Pancreas (tissue), 10 donors: ENCODE measurements at regions not wholly inside any gene's neighbourhood (a gene's known extent, or its start where the extent isn't known, plus 50 kb on each side); places are given as distances from the start of the nearest gene placed in this dataset.

Experiments used
- ATAC-seq, 4 donors: fragments of 200-7000 bp; cut with Tn5 transposase; one replicate each; pipeline versions ENCODE4 v1.8.0 to v1.9.1; 2020; ENCODE audit warnings: mild to moderate bottlenecking in 4 of 4, moderate library complexity in 4 of 4
- DNase-seq, 6 donors: peaks; one replicate each; pipeline ENCODE4 v3.0.0-alpha.2; 2020
- FAIRE-seq: peaks from 2 replicates; lab custom pipeline; 2012; peaks lifted over from hg19 to GRCh38; lab: Jason Lieb, UNC
- H3K27ac ChIP-seq, 4 donors: fragments of 200-600 bp; sonication (generic); 1 replicate in 3 of 4; 2 replicates in 1 of 4; pipeline versions ENCODE4 v1.5.0 to v1.8.0; 2020
- H3K27me3 ChIP-seq, 4 donors: fragments of 200-600 bp; one replicate each; pipeline ENCODE4 v1.8.0; 2021
- H3K36me3 ChIP-seq, 3 donors: fragments of 200-600 bp; sonication (generic) in 1 of 3; one replicate each; pipeline versions ENCODE4 v1.5.0 to v1.8.0; 2020 to 2021
- H3K4me1 ChIP-seq, 3 donors: fragments of 200-600 bp; one replicate each; pipeline ENCODE4 v1.8.0; 2021
- H3K4me3 ChIP-seq, 4 donors: fragments of 200-600 bp; sonication (generic) in 2 of 4; one replicate each; pipeline versions ENCODE4 v1.5.0 to v1.8.0; 2020 to 2021
- H3K9me3 ChIP-seq, 4 donors: fragments of 200-600 bp; one replicate each; pipeline ENCODE4 v1.8.0; 2021
- WGBS, 2 donors: extraction: QIAGEN DNeasy Blood & Tissue Kit; methylation state at CpG; one replicate each; pipeline ENCODE4 v1.1.7; 2013; 5-methylcytosine and 5-hydroxymethylcytosine counted together
- intact Hi-C, 3 donors: fragments of 100-400 bp; cut with DNase I; formaldehyde crosslinking; loops; one replicate each; pipeline versions ENCODE4 v1.11.1 to v1.14.2; 2022
- TF ChIP-seq, protein P1 (sequence below), 4 donors: fragments of 200-600 bp; sonication (generic) in 3 of 4; IDR thresholded peaks; one replicate each; pipeline versions ENCODE4 v1.5.0 to v1.8.0; 2021; ENCODE audit warnings: antibody characterized with exemption in 4 of 4
- donor health status: healthy with polysubstance abuse.
- donor health status: DM: no; HTN: no; CAD: no; lungs with moderate emphysema.
- donor health status: DM: no; HTN: no; CAD: no.
- donor health status: control.
- donor health status: control.
- donor health status: Bipolar disorder and iron deficiency.
- donor health status: DM: yes; HTN: yes; CAD: no.
- donor health status: DM: no; HTN: no; CAD: no.
- donor health status: DM: no; HTN: no; CAD: no.
- donor health status: DM: yes; HTN: yes; CAD: no.

DNA sequence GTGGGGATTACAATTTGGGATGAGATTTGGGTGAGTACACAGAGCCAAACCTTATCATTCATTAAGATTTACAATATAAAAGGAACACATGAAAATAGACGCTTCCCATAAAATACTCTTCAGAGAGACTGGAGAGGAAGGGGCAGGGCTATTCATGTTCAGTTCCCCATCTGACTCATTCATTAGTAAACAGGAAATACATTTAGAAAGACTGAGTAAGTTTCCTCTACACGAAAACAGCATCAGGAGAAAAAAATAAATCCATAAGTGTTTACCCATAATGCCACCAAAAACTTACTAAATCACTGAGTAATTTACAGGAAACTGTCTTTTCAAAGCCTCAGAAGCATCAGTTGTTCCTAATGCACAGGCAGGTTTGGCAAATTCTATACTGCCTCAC lies 255.4 kb upstream of the CXorf51A start:
- Histone ChIP-seq H3K4me3 (no peak overlapping the region), H3K4me1 (no peaks in the 10 kb centered on the region), H3K27me3 (peaks cover 0 to 3% (median 0%) of the 10 kb centered on the region in 4 donors), H3K9me3 (no peaks in the 10 kb centered on the region), H3K27ac (no peak overlapping the region), H3K36me3 (no peaks in the 10 kb centered on the region)
- TF ChIP-seq, protein P1, sequence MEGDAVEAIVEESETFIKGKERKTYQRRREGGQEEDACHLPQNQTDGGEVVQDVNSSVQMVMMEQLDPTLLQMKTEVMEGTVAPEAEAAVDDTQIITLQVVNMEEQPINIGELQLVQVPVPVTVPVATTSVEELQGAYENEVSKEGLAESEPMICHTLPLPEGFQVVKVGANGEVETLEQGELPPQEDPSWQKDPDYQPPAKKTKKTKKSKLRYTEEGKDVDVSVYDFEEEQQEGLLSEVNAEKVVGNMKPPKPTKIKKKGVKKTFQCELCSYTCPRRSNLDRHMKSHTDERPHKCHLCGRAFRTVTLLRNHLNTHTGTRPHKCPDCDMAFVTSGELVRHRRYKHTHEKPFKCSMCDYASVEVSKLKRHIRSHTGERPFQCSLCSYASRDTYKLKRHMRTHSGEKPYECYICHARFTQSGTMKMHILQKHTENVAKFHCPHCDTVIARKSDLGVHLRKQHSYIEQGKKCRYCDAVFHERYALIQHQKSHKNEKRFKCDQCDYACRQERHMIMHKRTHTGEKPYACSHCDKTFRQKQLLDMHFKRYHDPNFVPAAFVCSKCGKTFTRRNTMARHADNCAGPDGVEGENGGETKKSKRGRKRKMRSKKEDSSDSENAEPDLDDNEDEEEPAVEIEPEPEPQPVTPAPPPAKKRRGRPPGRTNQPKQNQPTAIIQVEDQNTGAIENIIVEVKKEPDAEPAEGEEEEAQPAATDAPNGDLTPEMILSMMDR (IDR thresholded peaks at IDR 0.05): no peak
- DNase-seq (no peak), FAIRE-seq (no peak), ATAC-seq (no peak)
- WGBS, 2 donors: 5 to 10% methylated on average over 2 of the region's 2 CpGs
- intact Hi-C loops: no loop called here
